Memory B cell (primary cell): ENCODE measurements at regions not wholly inside any gene's neighbourhood (a gene's known extent, or its start where the extent isn't known, plus 50 kb on each side); places are given as distances from the start of the nearest gene placed in this dataset.
"Not testable (repeated sequence)": the region's sequence is repeated elsewhere in the genome, so short reads cannot be mapped to it uniquely, and the experiment has no call there.

ENCODE experiments used
- ATAC-seq: fragments of 150-1000 bp; cut with Tn5 transposase; 2 replicates; pipeline ENCODE4 v1.10.0; 2021; ENCODE audit warnings: low read depth, mild to moderate bottlenecking, moderate library complexity
- DNase-seq, 2 donors: peaks; one replicate each; pipeline ENCODE4 v3.0.0; 2022; ENCODE audit warnings: low spot score in 2 of 2
- H3K27ac Mint-ChIP-seq: one replicate; pipeline ENCODE4 v1.8.0; 2022; ENCODE audit warnings: mild to moderate bottlenecking, moderate library complexity, mixed read lengths
- H3K27me3 Mint-ChIP-seq: one replicate; pipeline ENCODE4 v1.8.0; 2022; ENCODE audit warnings: mixed read lengths
- H3K36me3 Mint-ChIP-seq: one replicate; pipeline ENCODE4 v1.8.0; 2022; ENCODE audit warnings: mild to moderate bottlenecking, mixed read lengths
- H3K4me1 Mint-ChIP-seq: one replicate; pipeline ENCODE4 v1.8.0; 2022; ENCODE audit warnings: mixed read lengths
- H3K4me3 Mint-ChIP-seq: one replicate; pipeline ENCODE4 v1.8.0; 2022; ENCODE audit warnings: mild to moderate bottlenecking, moderate library complexity, mixed read lengths
- H3K9me3 Mint-ChIP-seq: one replicate; pipeline ENCODE4 v1.8.0; 2022; ENCODE audit warnings: mixed read lengths

- no peak for ATAC-seq
- no peak for DNase-seq
- H3K36me3 Mint-ChIP-seq, result no peaks in the 10 kb centered on the region
- no peak overlapping the region for H3K4me3 Mint-ChIP-seq
- peaks cover 3% of the 10 kb centered on the region for H3K4me1 Mint-ChIP-seq
- H3K9me3 Mint-ChIP-seq, result no peaks in the 10 kb centered on the region
- H3K27ac Mint-ChIP-seq, result no peak overlapping the region
- no peaks in the 10 kb centered on the region for H3K27me3 Mint-ChIP-seq
These were observed 277.0 kb upstream of the MAP2 start for GRCh38 chr2:209146682-209147320.

DNA sequence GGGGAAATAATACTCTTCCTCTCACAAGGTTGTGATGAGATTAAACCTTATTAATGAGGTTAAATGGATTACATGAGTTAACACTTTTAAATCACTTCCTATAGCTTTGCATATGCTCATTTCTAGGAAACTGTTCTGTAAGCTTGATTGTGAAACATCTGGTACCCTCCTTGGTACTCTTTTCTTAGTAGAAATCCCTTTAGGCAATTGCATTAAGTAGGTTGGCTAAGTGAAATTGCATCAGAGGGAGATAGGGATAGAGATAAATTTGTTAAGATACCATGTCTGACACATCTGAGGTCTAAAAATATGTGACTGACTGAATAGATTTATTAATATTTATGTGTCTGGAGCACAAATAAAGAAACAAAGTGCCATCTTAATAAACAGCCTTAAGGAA lies 275.9 kb upstream of the MAP2 start:
- H3K4me1 Mint-ChIP-seq, result peaks cover 3% of the 10 kb centered on the region
- H3K27me3 Mint-ChIP-seq, result no peaks in the 10 kb centered on the region
- no peak overlapping the region for H3K27ac Mint-ChIP-seq
- H3K4me3 Mint-ChIP-seq, result no peak overlapping the region
- ATAC-seq (no peak), DNase-seq (no peak)
- H3K36me3 Mint-ChIP-seq, result no peaks in the 10 kb centered on the region
- no peaks in the 10 kb centered on the region for H3K9me3 Mint-ChIP-seq

DNA sequence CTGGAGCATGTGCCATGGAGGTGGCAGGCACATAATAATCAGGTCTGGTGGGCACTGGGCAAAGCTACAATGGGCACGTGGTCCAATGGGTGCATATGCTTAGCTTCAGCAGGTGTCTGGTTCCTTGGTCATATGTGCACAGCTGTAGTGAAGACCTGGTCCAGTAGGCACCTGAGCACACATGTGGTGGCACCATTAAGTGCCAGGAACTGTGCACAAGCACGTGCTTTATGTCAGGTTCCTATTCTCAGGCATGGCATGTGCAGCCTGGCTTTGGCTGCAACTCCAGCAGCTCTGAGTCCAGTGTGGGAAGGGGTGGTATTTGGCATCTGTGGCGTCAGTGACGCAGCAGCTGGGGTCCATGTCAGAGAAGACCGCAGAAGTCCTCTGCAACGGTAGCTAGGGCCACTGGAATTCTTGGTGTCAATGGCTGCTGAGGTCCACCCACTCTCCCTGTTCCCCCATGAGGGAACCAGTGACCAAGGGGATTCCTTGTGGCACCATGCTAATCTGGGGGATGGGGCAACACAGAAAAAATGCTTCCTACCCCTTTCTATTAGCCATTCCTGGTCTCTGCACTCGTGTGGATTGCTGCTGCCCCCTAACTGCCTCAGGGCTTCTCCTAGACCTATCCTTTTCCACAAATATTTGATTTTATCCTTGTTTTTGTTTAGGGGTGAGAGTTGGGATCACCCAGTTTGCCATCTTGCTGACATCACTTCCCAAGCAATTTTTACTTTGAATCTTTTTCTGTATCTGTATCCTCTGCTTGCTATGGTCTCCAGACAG lies 262.9 kb upstream of the MAP2 start:
- Mint-ChIP-seq H3K9me3 (no peaks in the 10 kb centered on the region), H3K27me3 (no peaks in the 10 kb centered on the region), H3K4me1 (no peaks in the 10 kb centered on the region), H3K4me3 (no peak overlapping the region), H3K36me3 (no peaks in the 10 kb centered on the region), H3K27ac (no peak overlapping the region)
- ATAC-seq (no peak), DNase-seq (no peak)

GRCh38 chr2:209162129-209162528 lies 261.7 kb upstream of the MAP2 start:
- no peak overlapping the region for H3K27ac Mint-ChIP-seq
- no peaks in the 10 kb centered on the region for H3K27me3 Mint-ChIP-seq
- DNase-seq (no peak), ATAC-seq (no peak)
- H3K4me3 Mint-ChIP-seq, result no peak overlapping the region
- no peaks in the 10 kb centered on the region for H3K4me1 Mint-ChIP-seq
- H3K9me3 Mint-ChIP-seq, result no peaks in the 10 kb centered on the region
- H3K36me3 Mint-ChIP-seq, result no peaks in the 10 kb centered on the region

- ATAC-seq (no peak), DNase-seq (no peak)
- H3K27ac Mint-ChIP-seq, result no peak overlapping the region
- no peaks in the 10 kb centered on the region for H3K27me3 Mint-ChIP-seq
- no peaks in the 10 kb centered on the region for H3K4me1 Mint-ChIP-seq
- H3K9me3 Mint-ChIP-seq, result peaks cover 8% of the 10 kb centered on the region
- no peak overlapping the region for H3K4me3 Mint-ChIP-seq
- H3K36me3 Mint-ChIP-seq, result no peaks in the 10 kb centered on the region
These were observed 241.9 kb upstream of the MAP2 start for GRCh38 chr2:209181984-209182383.

- not testable (repeated sequence) for DNase-seq, H3K27me3 Mint-ChIP-seq, H3K27ac Mint-ChIP-seq, H3K4me1 Mint-ChIP-seq, H3K9me3 Mint-ChIP-seq, H3K4me3 Mint-ChIP-seq, H3K36me3 Mint-ChIP-seq, ATAC-seq
These were observed 237.0 kb upstream of the MAP2 start for GRCh38 chr2:209186886-209187285.

DNA sequence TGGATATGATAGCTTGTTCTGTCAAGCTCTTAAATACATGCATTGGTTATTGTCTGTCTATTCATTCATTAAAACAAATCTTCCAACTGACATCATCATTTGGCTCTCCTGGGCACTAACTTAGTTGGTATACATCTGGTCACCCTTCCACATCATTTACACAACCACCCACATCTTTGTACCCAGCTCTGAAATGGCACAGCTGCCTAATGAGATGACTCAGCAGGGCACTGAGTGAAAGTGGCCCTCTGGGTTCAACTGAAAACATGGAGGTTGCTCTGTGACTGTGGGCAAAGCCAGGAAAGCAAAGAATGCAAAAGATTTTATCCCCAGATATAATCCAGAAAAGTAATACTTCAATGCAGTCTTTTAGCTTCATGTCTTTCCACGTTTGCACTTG lies 234.0 kb upstream of the MAP2 start:
- H3K4me3 Mint-ChIP-seq, result no peak overlapping the region
- H3K27ac Mint-ChIP-seq, result no peak overlapping the region
- DNase-seq (no peak), ATAC-seq (no peak)
- no peaks in the 10 kb centered on the region for H3K27me3 Mint-ChIP-seq
- peaks cover 2% of the 10 kb centered on the region for H3K9me3 Mint-ChIP-seq
- no peaks in the 10 kb centered on the region for H3K4me1 Mint-ChIP-seq
- no peaks in the 10 kb centered on the region for H3K36me3 Mint-ChIP-seq

GRCh38 chr2:209191139-209191538 lies 232.7 kb upstream of the MAP2 start:
- no peak overlapping the region for H3K27ac Mint-ChIP-seq
- no peaks in the 10 kb centered on the region for H3K9me3 Mint-ChIP-seq
- DNase-seq, result no peak
- no peaks in the 10 kb centered on the region for H3K36me3 Mint-ChIP-seq
- no peak for ATAC-seq
- no peaks in the 10 kb centered on the region for H3K27me3 Mint-ChIP-seq
- no peaks in the 10 kb centered on the region for H3K4me1 Mint-ChIP-seq
- no peak overlapping the region for H3K4me3 Mint-ChIP-seq

DNA sequence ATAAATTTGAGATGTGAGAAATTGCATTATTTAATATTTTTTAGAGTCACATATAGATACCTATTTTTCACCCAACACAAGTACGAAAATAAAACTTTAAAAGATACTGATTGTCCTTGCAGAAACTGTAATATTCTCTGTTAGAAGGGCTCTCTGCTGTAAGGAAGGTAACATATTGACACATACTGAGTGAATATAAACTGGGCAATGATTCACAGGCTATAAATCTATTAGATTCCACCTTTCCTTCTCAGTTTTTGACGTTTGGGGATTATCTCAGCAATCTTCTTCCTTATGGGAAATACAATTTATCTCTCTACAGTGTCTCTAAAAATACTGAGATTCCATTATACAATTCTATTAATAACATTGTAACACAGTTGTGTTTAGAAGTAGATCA lies 229.1 kb upstream of the MAP2 start:
- Mint-ChIP-seq H3K4me3 (no peak overlapping the region), H3K36me3 (no peaks in the 10 kb centered on the region), H3K27ac (no peak overlapping the region), H3K27me3 (no peaks in the 10 kb centered on the region), H3K9me3 (peaks cover 3% of the 10 kb centered on the region), H3K4me1 (no peaks in the 10 kb centered on the region)
- ATAC-seq (no peak), DNase-seq (no peak)

DNA sequence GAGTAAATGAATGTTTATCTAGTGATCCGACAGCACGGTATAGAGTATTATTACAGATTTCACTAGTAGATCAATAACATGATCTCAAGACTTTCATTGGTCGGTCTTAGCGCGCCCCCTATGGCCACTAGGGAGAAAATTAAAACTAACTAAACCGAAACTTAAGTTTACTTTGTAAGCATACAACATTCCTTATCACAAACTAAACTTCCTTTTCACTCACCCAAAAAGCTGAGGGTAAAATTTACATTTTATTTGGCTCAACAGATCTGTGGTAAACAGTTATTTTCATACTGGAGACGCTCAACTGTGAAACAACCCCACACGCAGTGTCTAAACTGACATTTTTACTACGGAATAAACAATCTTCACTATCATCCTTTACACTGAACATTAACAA lies 215.6 kb upstream of the MAP2 start:
- no peaks in the 10 kb centered on the region for H3K9me3 Mint-ChIP-seq
- no peaks in the 10 kb centered on the region for H3K36me3 Mint-ChIP-seq
- H3K27ac Mint-ChIP-seq, result no peak overlapping the region
- DNase-seq, result no peak
- no peaks in the 10 kb centered on the region for H3K4me1 Mint-ChIP-seq
- no peak overlapping the region for H3K4me3 Mint-ChIP-seq
- no peak for ATAC-seq
- no peaks in the 10 kb centered on the region for H3K27me3 Mint-ChIP-seq

DNA sequence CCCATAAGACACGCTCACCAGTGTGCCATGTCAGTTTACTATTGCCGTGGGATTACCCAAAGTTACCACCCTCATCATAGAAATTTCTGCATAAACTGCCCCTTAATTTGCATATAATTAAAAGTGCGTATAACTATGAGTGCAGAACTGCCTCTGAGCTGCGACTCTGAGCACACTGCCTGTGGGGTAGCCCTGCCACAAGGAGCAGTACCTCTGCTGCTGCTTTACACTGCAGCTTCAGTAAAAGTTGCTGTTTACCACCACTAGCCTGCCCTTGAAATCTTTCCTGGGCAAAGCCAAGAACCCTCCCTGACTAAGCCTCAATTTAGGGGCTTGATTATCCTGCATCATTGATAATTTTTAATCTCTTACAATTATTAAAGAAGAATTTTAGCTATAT lies 213.9 kb upstream of the MAP2 start:
- no peaks in the 10 kb centered on the region for H3K9me3 Mint-ChIP-seq
- ATAC-seq (no peak), DNase-seq (no peak)
- no peak overlapping the region for H3K27ac Mint-ChIP-seq
- H3K27me3 Mint-ChIP-seq, result no peaks in the 10 kb centered on the region
- no peaks in the 10 kb centered on the region for H3K36me3 Mint-ChIP-seq
- H3K4me3 Mint-ChIP-seq, result no peak overlapping the region
- no peaks in the 10 kb centered on the region for H3K4me1 Mint-ChIP-seq

DNA sequence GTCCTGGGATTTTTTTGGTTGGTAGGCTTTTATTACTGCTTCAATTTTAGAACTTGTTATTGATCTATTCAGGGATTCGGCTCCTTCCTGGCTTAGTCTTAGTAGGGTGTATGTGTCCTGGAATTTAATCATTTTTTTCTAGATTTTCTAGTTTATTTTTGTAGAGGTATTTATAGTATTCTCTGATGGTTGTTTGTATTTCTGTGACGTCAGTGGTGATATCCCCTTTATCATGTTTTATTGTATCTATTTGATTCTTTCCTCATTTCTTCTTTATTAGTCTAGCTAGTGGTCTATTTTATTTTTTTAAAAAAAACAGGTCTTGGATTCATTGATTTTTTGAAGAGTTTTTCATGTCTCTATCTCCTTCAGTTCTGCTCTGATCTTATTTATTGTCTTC lies 193.3 kb upstream of the MAP2 start:
- Mint-ChIP-seq H3K27me3 (no peaks in the 10 kb centered on the region), H3K9me3 (peaks cover 3% of the 10 kb centered on the region), H3K4me1 (no peaks in the 10 kb centered on the region), H3K36me3 (no peaks in the 10 kb centered on the region), H3K27ac (no peak overlapping the region), H3K4me3 (no peak overlapping the region)
- DNase-seq (no peak), ATAC-seq (no peak)

DNA sequence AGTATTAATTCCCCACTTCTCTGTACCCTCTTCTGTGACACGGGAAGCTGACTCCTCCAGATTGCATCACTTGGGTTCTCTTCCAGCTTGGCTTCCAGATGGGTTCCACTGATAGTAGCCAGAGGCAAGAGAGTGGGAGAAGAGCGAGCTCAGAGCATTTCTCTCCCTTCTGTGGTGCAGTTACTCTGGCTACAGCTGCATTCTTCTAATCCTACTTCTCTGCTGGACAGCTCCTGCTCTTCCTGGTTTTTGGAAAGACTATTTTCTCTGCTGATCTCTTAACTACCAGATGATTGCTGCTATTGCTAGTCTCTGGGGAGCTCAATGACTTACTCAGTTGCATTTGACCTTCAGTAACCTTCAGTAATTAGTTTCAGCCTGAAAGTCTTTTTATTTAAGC lies 187.5 kb upstream of the MAP2 start:
- Mint-ChIP-seq H3K4me1 (no peaks in the 10 kb centered on the region), H3K27ac (no peak overlapping the region), H3K4me3 (no peak overlapping the region), H3K36me3 (no peaks in the 10 kb centered on the region), H3K9me3 (peaks cover 4% of the 10 kb centered on the region), H3K27me3 (no peaks in the 10 kb centered on the region)
- DNase-seq (no peak), ATAC-seq (no peak)

- ATAC-seq (no peak), DNase-seq (no peak)
- no peaks in the 10 kb centered on the region for H3K4me1 Mint-ChIP-seq
- no peaks in the 10 kb centered on the region for H3K36me3 Mint-ChIP-seq
- H3K4me3 Mint-ChIP-seq, result no peak overlapping the region
- H3K27me3 Mint-ChIP-seq, result no peaks in the 10 kb centered on the region
- H3K9me3 Mint-ChIP-seq, result peaks cover 8% of the 10 kb centered on the region
- no peak overlapping the region for H3K27ac Mint-ChIP-seq
These were observed 184.9 kb upstream of the MAP2 start for GRCh38 chr2:209238765-209239584.
